ENCODE measurements at regions not wholly inside any gene's neighbourhood (a gene's known extent, or its start where the extent isn't known, plus 50 kb on each side); places are given as distances from the start of the nearest gene placed in this dataset.

GRCh38 chr4:119982756-119983155 lies 83.9 kb downstream of the MAD2L1 start:
- in situ Hi-C loops (cut with HindIII; ENCODE audit: extremely low pct_ligation_motif_present, low pct_unique_long_range_greater_than_20kb) (no loop called here), intact Hi-C loops (cut with micrococcal nuclease; ENCODE audit: unreplicated experiment) (no loop called here)
- ATAC-seq (no peak), DNase-seq (ENCODE audit: low spot score) (no peak), FAIRE-seq (no peak)
- CTCF ChIA-PET (ENCODE audit: low intra/inter-chr PET ratio, low total read pairs), result no interaction called here
- Histone ChIP-seq H4K20me1 (ENCODE audit: insufficient read depth, low read length) (no peaks in the 10 kb centered on the region), H3K4me3 (replicated peaks in 1 of 3; ENCODE audit: insufficient read depth in 1 of 3, low read depth in 2 of 3, low read length in 3 of 3) (no peak overlapping the region), H3K9me3 (ENCODE audit: low read length) (no peaks in the 10 kb centered on the region), H3K4me2 (ENCODE audit: low read depth, low read length) (no peak overlapping the region), H3K9ac (ENCODE audit: insufficient read depth, low read depth, low read length) (no peak overlapping the region), H2AFZ (ENCODE audit: low read length) (no peak overlapping the region), H3K27me3 (ENCODE audit: control insufficient read depth in 1 of 2, insufficient read depth in 2 of 2, low read length in 2 of 2) (no peaks in the 10 kb centered on the region), H3K27ac (ENCODE audit: extremely low read length, insufficient read depth, low read length) (no peak overlapping the region), H3K79me2 (ENCODE audit: insufficient read depth, low read length) (no peaks in the 10 kb centered on the region), H3K36me3 (replicated peaks in 1 of 2; ENCODE audit: control insufficient read depth in 1 of 2, insufficient read depth in 2 of 2, low read length in 2 of 2) (no peaks in the 10 kb centered on the region), H3K4me1 (ENCODE audit: insufficient read depth, low read length) (no peaks in the 10 kb centered on the region)
- POLR2A ChIA-PET, result no interaction called here
- BruUV-seq (replicated peaks), result no TSS peak
- no peak for TF ChIP-seq MXD4 (CRISPR knock-in tag; IDR thresholded peaks at IDR 0.05)
- no peak for TF ChIP-seq MED1 (CRISPR knock-in tag; IDR thresholded peaks at IDR 0.05)
- TF ChIP-seq ZNF749 (CRISPR knock-in tag; IDR thresholded peaks at IDR 0.05; ENCODE audit: borderline replicate concordance), result no peak
- TF ChIP-seq PAWR (CRISPR knock-in tag; IDR thresholded peaks at IDR 0.05; ENCODE audit: borderline replicate concordance), result no peak
- TF ChIP-seq ZNF142 (CRISPR knock-in tag; IDR thresholded peaks at IDR 0.05), result no peak
- TF ChIP-seq NR2F2 (IDR thresholded peaks at IDR 0.05; ENCODE audit: borderline replicate concordance, low read depth), result no peak
- no peak for TF ChIP-seq TRIM22 (IDR thresholded peaks at IDR 0.05)
- TF ChIP-seq SIX1 (CRISPR knock-in tag; IDR thresholded peaks at IDR 0.05; ENCODE audit: borderline replicate concordance), result no peak
